ENCODE measurements at regions not wholly inside any gene's neighbourhood (a gene's known extent, or its start where the extent isn't known, plus 50 kb on each side); places are given as distances from the start of the nearest gene placed in this dataset.
"Not testable (repeated sequence)": the region's sequence is repeated elsewhere in the genome, so short reads cannot be mapped to it uniquely, and the experiment has no call there.

GRCh38 chr16:24624102-24624501, 84.7 kb downstream of the RBBP6 start:
- no peak for DNase-seq (ENCODE audit: low read depth)

GRCh38 chr16:24626256-24626655, 86.9 kb downstream of the RBBP6 start:
- no peak for DNase-seq (ENCODE audit: low read depth)

- DNase-seq (ENCODE audit: low read depth), result no peak
Measured at GRCh38 chr16:24634919-24635318, 94.5 kb upstream of the TNRC6A start.

GRCh38 chr16:24635900-24636610, 93.4 kb upstream of the TNRC6A start:
- peak; percentile 80 for DNase-seq (ENCODE audit: low read depth)

- no peak for DNase-seq (ENCODE audit: low read depth)
Measured at GRCh38 chr16:24639769-24640168, 89.7 kb upstream of the TNRC6A start.

GRCh38 chr16:24643489-24643888, 86.0 kb upstream of the TNRC6A start:
- DNase-seq (ENCODE audit: low read depth), result no peak

GRCh38 chr16:24645739-24646645, 83.5 kb upstream of the TNRC6A start:
- DNase-seq (ENCODE audit: low read depth), result peak; percentile 99

GRCh38 chr16:24646646-24646995, 82.8 kb upstream of the TNRC6A start:
- no peak for DNase-seq (ENCODE audit: low read depth)

GRCh38 chr16:24652209-24652712, 77.2 kb upstream of the TNRC6A start:
- DNase-seq (ENCODE audit: low read depth), result no peak

- no peak for DNase-seq (ENCODE audit: low read depth)
Measured at GRCh38 chr16:24652803-24653202, 76.6 kb upstream of the TNRC6A start.

- DNase-seq (ENCODE audit: low read depth), result no peak
Measured at GRCh38 chr16:24653725-24654124, 75.7 kb upstream of the TNRC6A start.

- DNase-seq (ENCODE audit: low read depth), result not testable (repeated sequence)
Measured at GRCh38 chr16:24665942-24666341, 63.5 kb upstream of the TNRC6A start.

GRCh38 chr16:24667244-24667764, 62.1 kb upstream of the TNRC6A start:
- no peak for DNase-seq (ENCODE audit: low read depth)

GRCh38 chr16:24668481-24669061, 60.9 kb upstream of the TNRC6A start:
- DNase-seq (ENCODE audit: low read depth), result peak; percentile 34

GRCh38 chr16:24670623-24671454, 58.6 kb upstream of the TNRC6A start:
- peak; percentile 52 for DNase-seq (ENCODE audit: low read depth)

- no peak for DNase-seq (ENCODE audit: low read depth)
Measured at GRCh38 chr16:24671455-24671954, 57.9 kb upstream of the TNRC6A start.

- DNase-seq (ENCODE audit: low read depth), result no peak
Measured at GRCh38 chr16:24673155-24673554, 56.3 kb upstream of the TNRC6A start.

- no peak for DNase-seq (ENCODE audit: low read depth)
Measured at GRCh38 chr16:24674877-24675276, 54.6 kb upstream of the TNRC6A start.

GRCh38 chr16:24677388-24677787, 52.1 kb upstream of the TNRC6A start:
- DNase-seq (ENCODE audit: low read depth), result no peak
